ENCODE measurements at regions not wholly inside any gene's neighbourhood (a gene's known extent, or its start where the extent isn't known, plus 50 kb on each side); places are given as distances from the start of the nearest gene placed in this dataset.
"Not testable (repeated sequence)": the region's sequence is repeated elsewhere in the genome, so short reads cannot be mapped to it uniquely, and the experiment has no call there.

GRCh38 chr6:151181706-151182363, 57.9 kb upstream of the AKAP12 start:
- H3K9me3 ChIP-seq (replicated peaks) = no peaks in the 10 kb centered on the region
- H3K4me3 ChIP-seq = no peak overlapping the region
- H3K4me1 ChIP-seq (replicated peaks) = no peaks in the 10 kb centered on the region
- H3K27ac ChIP-seq = no peak overlapping the region
- H3K36me3 ChIP-seq = no peaks in the 10 kb centered on the region
- peak in 1 of 2 experiments; percentile 6 for DNase-seq (ENCODE audit: low read depth in 1 of 2, low spot score in 2 of 2)
- H3K27me3 ChIP-seq (replicated peaks) = no peaks in the 10 kb centered on the region

DNA sequence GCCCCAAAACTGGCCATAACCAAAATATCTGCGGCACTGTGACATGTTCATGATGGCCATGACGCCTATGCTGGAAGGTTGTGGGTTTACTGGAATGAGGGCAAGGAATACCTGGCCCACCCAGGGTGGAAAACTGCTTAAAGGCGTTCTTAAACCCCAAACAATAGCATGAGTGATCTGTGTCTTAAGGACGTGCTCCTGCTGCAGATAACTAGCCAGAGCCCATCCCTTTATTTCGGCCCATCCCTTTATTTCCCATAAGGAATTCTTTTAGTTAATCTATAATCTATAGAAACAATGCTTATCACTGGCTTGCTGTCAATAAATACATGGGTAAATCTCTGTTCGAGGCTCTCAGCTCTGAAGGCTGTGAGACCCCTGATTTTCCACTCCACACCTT, 56.8 kb upstream of the AKAP12 start:
- H3K9me3 ChIP-seq (replicated peaks); H3K36me3 ChIP-seq; H3K4me1 ChIP-seq (replicated peaks); DNase-seq (ENCODE audit: low read depth in 1 of 2, low spot score in 2 of 2); H3K4me3 ChIP-seq; H3K27me3 ChIP-seq (replicated peaks); H3K27ac ChIP-seq: not testable (repeated sequence)

DNA sequence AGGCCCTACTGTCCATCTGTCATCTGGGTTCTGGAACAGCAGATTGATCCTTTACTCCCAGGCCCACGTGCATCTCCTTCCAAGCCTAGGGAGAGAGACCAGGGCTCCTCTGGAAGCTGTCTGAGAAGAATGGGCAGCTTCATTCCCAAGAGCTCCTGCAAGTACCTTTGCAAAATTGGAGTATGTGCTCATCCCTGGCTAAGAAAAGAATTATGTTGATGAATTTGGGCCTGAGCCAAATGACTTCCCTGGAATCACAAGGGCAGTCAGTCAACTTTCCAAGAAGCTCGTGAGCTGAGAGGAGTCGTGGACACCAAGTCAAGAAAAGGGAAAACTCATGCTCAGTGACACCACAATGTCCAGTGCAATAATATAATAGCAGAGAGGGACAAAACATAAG, 54.6 kb upstream of the AKAP12 start:
- Histone ChIP-seq H3K27me3 (replicated peaks) (no peaks in the 10 kb centered on the region), H3K4me1 (replicated peaks) (no peaks in the 10 kb centered on the region), H3K36me3 (no peaks in the 10 kb centered on the region), H3K9me3 (replicated peaks) (no peaks in the 10 kb centered on the region), H3K27ac (no peak overlapping the region), H3K4me3 (no peak overlapping the region)
- no peak for DNase-seq (ENCODE audit: low read depth in 1 of 2, low spot score in 2 of 2)

- Histone ChIP-seq H3K4me3 (no peak overlapping the region), H3K27ac (no peak overlapping the region), H3K4me1 (replicated peaks) (no peaks in the 10 kb centered on the region), H3K36me3 (no peaks in the 10 kb centered on the region), H3K27me3 (replicated peaks) (no peaks in the 10 kb centered on the region), H3K9me3 (replicated peaks) (no peaks in the 10 kb centered on the region)
- no peak for DNase-seq (ENCODE audit: low read depth in 1 of 2, low spot score in 2 of 2)
Measured at GRCh38 chr6:151186306-151186705, 53.5 kb upstream of the AKAP12 start.

DNA sequence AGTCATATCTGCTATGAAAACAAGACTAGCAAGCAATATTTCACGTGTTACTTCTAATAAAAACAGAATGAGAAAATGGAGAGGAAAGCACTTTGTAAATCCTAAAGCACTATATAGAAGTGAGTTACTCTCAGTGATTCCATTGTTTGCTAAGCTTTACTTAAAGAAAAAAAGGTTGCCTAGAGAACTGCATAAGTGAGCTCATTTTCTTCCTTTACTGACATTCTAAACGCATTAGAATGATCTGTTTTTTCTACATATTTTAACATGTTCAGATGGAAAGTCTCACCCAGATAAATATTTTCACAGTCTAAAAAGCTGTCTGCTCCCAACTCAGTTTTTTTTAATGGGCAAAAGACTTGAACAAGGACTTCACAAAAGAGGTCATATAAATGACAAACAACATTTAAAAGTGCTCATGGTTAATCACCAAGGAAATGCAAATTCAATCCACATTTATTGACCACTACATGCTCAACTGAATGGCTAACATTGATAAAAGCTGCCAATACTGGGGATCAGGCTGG, 52.9 kb upstream of the AKAP12 start:
- Histone ChIP-seq H3K4me3 (no peak overlapping the region), H3K27me3 (replicated peaks) (no peaks in the 10 kb centered on the region), H3K36me3 (no peaks in the 10 kb centered on the region), H3K4me1 (replicated peaks) (no peaks in the 10 kb centered on the region), H3K9me3 (replicated peaks) (no peaks in the 10 kb centered on the region), H3K27ac (no peak overlapping the region)
- no peak for DNase-seq (ENCODE audit: low read depth in 1 of 2, low spot score in 2 of 2)

Data from SJSA1 (cell line).